Natural killer cell treated with Interleukin-12 subunit alpha and Interleukin-12 subunit beta and Interleukin-15 and Interleukin-18, amount 100 ng/mL, for 72 hours (primary cell): ENCODE measurements at regions not wholly inside any gene's neighbourhood (a gene's known extent, or its start where the extent isn't known, plus 50 kb on each side); places are given as distances from the start of the nearest gene placed in this dataset.

Source experiments
- ATAC-seq, 2 donors: fragments of 150-1000 bp; cut with Tn5 transposase in 1 of 2; sonication (Bioruptor Pico), chemical (Tn5 transposase) in 1 of 2; 2 replicates each; pipeline ENCODE4 v1.10.0; 2021
- DNase-seq: peaks from one replicate; pipeline ENCODE4 v3.0.0; 2022; ENCODE audit warnings: low spot score
- H3K27ac Mint-ChIP-seq, 2 donors: 1 replicate in 1 of 2; 2 replicates in 1 of 2; pipeline ENCODE4 v1.8.0; 2022; ENCODE audit warnings: mixed read lengths in 2 of 2, mild to moderate bottlenecking in 1 of 2, moderate library complexity in 1 of 2
- H3K27me3 Mint-ChIP-seq, 2 donors: 1 replicate in 1 of 2; 2 replicates in 1 of 2; pipeline ENCODE4 v1.8.0; 2022; ENCODE audit warnings: mixed read lengths in 2 of 2
- H3K36me3 Mint-ChIP-seq: one replicate; pipeline ENCODE4 v1.8.0; 2022; ENCODE audit warnings: mixed read lengths
- H3K4me1 Mint-ChIP-seq, 2 donors: 1 replicate in 1 of 2; 2 replicates in 1 of 2; pipeline ENCODE4 v1.8.0; 2022; ENCODE audit warnings: low read depth in 2 of 2, mixed read lengths in 2 of 2, mild to moderate bottlenecking in 1 of 2
- H3K4me3 Mint-ChIP-seq: one replicate; pipeline ENCODE4 v1.8.0; 2022; ENCODE audit warnings: mixed read lengths
- H3K9me3 Mint-ChIP-seq: 2 replicates; pipeline ENCODE4 v1.8.0; 2022; ENCODE audit warnings: mixed read lengths

- no peaks in the 10 kb centered on the region for H3K4me1 Mint-ChIP-seq
- H3K36me3 Mint-ChIP-seq, result no peaks in the 10 kb centered on the region
- H3K4me3 Mint-ChIP-seq, result no peak overlapping the region
- no peaks in the 10 kb centered on the region for H3K9me3 Mint-ChIP-seq
- H3K27ac Mint-ChIP-seq, result no peak overlapping the region
- ATAC-seq (peak in 1 of 2 donors; percentile 30), DNase-seq (no peak)
- H3K27me3 Mint-ChIP-seq, result peaks cover 0 to 2% of the 10 kb centered on the region in 2 donors
Measured at GRCh38 chr16:48909231-48909630, 299.3 kb upstream of the N4BP1 start.

- Mint-ChIP-seq H3K27me3 (peaks cover 0 to 2% of the 10 kb centered on the region in 2 donors), H3K4me3 (no peak overlapping the region), H3K9me3 (no peaks in the 10 kb centered on the region), H3K27ac (no peak overlapping the region), H3K4me1 (no peaks in the 10 kb centered on the region), H3K36me3 (no peaks in the 10 kb centered on the region)
- ATAC-seq (no peak), DNase-seq (no peak)
Measured at GRCh38 chr16:48907906-48908634, 298.1 kb upstream of the N4BP1 start.

- peaks cover 5 to 7% of the 10 kb centered on the region in 2 donors for H3K27me3 Mint-ChIP-seq
- ATAC-seq, result no peak
- H3K9me3 Mint-ChIP-seq, result peaks cover 3% of the 10 kb centered on the region
- H3K4me3 Mint-ChIP-seq, result no peak overlapping the region
- no peaks in the 10 kb centered on the region for H3K36me3 Mint-ChIP-seq
- no peak overlapping the region for H3K27ac Mint-ChIP-seq
- DNase-seq, result no peak
- H3K4me1 Mint-ChIP-seq, result no peaks in the 10 kb centered on the region
Measured at GRCh38 chr16:48905632-48906505, 295.9 kb upstream of the N4BP1 start.

GRCh38 chr16:48904333-48904732 lies 294.4 kb upstream of the N4BP1 start:
- Mint-ChIP-seq H3K36me3 (no peaks in the 10 kb centered on the region), H3K27me3 (peaks cover 7 to 8% of the 10 kb centered on the region in 2 donors), H3K27ac (no peak overlapping the region), H3K9me3 (peaks cover 5% of the 10 kb centered on the region), H3K4me1 (no peaks in the 10 kb centered on the region), H3K4me3 (no peak overlapping the region)
- no peak for DNase-seq
- no peak for ATAC-seq

- no peak overlapping the region for H3K27ac Mint-ChIP-seq
- DNase-seq, result no peak
- peaks cover 5% of the 10 kb centered on the region for H3K9me3 Mint-ChIP-seq
- H3K4me1 Mint-ChIP-seq, result no peaks in the 10 kb centered on the region
- H3K27me3 Mint-ChIP-seq, result peaks cover 7 to 8% of the 10 kb centered on the region in 2 donors
- ATAC-seq, result no peak
- no peak overlapping the region for H3K4me3 Mint-ChIP-seq
- no peaks in the 10 kb centered on the region for H3K36me3 Mint-ChIP-seq
Measured at GRCh38 chr16:48903039-48903438, 293.1 kb upstream of the N4BP1 start.

- Mint-ChIP-seq H3K27me3 (peaks cover 7 to 8% of the 10 kb centered on the region in 2 donors), H3K27ac (no peak overlapping the region), H3K4me1 (no peaks in the 10 kb centered on the region), H3K9me3 (peaks cover 5% of the 10 kb centered on the region), H3K36me3 (no peaks in the 10 kb centered on the region), H3K4me3 (no peak overlapping the region)
- DNase-seq (no peak), ATAC-seq (no peak)
Measured at GRCh38 chr16:48901712-48902374, 291.9 kb upstream of the N4BP1 start.

GRCh38 chr16:48899500-48899899 lies 289.5 kb upstream of the N4BP1 start:
- Mint-ChIP-seq H3K36me3 (no peaks in the 10 kb centered on the region), H3K27me3 (peaks cover 7 to 8% of the 10 kb centered on the region in 2 donors), H3K4me3 (no peak overlapping the region), H3K9me3 (peaks cover 5% of the 10 kb centered on the region), H3K4me1 (no peaks in the 10 kb centered on the region), H3K27ac (no peak overlapping the region)
- no peak for DNase-seq
- peak; percentile 5 to 11 for ATAC-seq

- H3K27me3 Mint-ChIP-seq, result peaks cover 7 to 8% of the 10 kb centered on the region in 2 donors
- H3K4me3 Mint-ChIP-seq, result no peak overlapping the region
- no peak overlapping the region for H3K27ac Mint-ChIP-seq
- DNase-seq (no peak), ATAC-seq (no peak)
- no peaks in the 10 kb centered on the region for H3K4me1 Mint-ChIP-seq
- H3K9me3 Mint-ChIP-seq, result peaks cover 5% of the 10 kb centered on the region
- H3K36me3 Mint-ChIP-seq, result no peaks in the 10 kb centered on the region
Measured at GRCh38 chr16:48897698-48898205, 287.8 kb upstream of the N4BP1 start.

GRCh38 chr16:48895142-48895541 lies 285.2 kb upstream of the N4BP1 start:
- ATAC-seq (no peak), DNase-seq (no peak)
- no peaks in the 10 kb centered on the region for H3K4me1 Mint-ChIP-seq
- no peaks in the 10 kb centered on the region for H3K36me3 Mint-ChIP-seq
- H3K4me3 Mint-ChIP-seq, result no peak overlapping the region
- H3K9me3 Mint-ChIP-seq, result no peaks in the 10 kb centered on the region
- H3K27ac Mint-ChIP-seq, result no peak overlapping the region
- H3K27me3 Mint-ChIP-seq, result no peaks in the 10 kb centered on the region

- Mint-ChIP-seq H3K27ac (no peak overlapping the region), H3K9me3 (no peaks in the 10 kb centered on the region), H3K4me1 (no peaks in the 10 kb centered on the region), H3K4me3 (no peak overlapping the region), H3K36me3 (no peaks in the 10 kb centered on the region), H3K27me3 (no peaks in the 10 kb centered on the region)
- no peak for DNase-seq
- no peak for ATAC-seq
Measured at GRCh38 chr16:48892893-48893292, 282.9 kb upstream of the N4BP1 start.

GRCh38 chr16:48887646-48888210 lies 277.7 kb upstream of the N4BP1 start:
- no peak for ATAC-seq
- DNase-seq, result no peak
- Mint-ChIP-seq H3K27me3 (no peaks in the 10 kb centered on the region), H3K36me3 (no peaks in the 10 kb centered on the region), H3K27ac (no peak overlapping the region), H3K9me3 (no peaks in the 10 kb centered on the region), H3K4me3 (no peak overlapping the region), H3K4me1 (no peaks in the 10 kb centered on the region)

- H3K9me3 Mint-ChIP-seq, result no peaks in the 10 kb centered on the region
Measured at GRCh38 chr16:48885471-48885870, 275.5 kb upstream of the N4BP1 start.

GRCh38 chr16:48881272-48881671 lies 271.3 kb upstream of the N4BP1 start:
- Mint-ChIP-seq H3K4me1 (no peaks in the 10 kb centered on the region), H3K27ac (no peak overlapping the region), H3K27me3 (peaks cover 0 to 2% of the 10 kb centered on the region in 2 donors), H3K36me3 (no peaks in the 10 kb centered on the region), H3K4me3 (no peak overlapping the region), H3K9me3 (no peaks in the 10 kb centered on the region)
- DNase-seq (no peak), ATAC-seq (no peak)

More at GRCh38 chr16:48885471-48885870, 275.5 kb upstream of the N4BP1 start:
- H3K4me1 Mint-ChIP-seq, result no peaks in the 10 kb centered on the region
- no peak overlapping the region for H3K27ac Mint-ChIP-seq
- H3K27me3 Mint-ChIP-seq, result no peaks in the 10 kb centered on the region
- ATAC-seq, result no peak
- no peak for DNase-seq
- H3K36me3 Mint-ChIP-seq, result no peaks in the 10 kb centered on the region
- no peak overlapping the region for H3K4me3 Mint-ChIP-seq
